Testis (tissue), 2 donors: ENCODE measurements at regions not wholly inside any gene's neighbourhood (a gene's known extent, or its start where the extent isn't known, plus 50 kb on each side); places are given as distances from the start of the nearest gene placed in this dataset.

Source experiments
- CTCF ChIP-seq, 3 experiments: fragments of 450-650 bp in 2 of 3; fragments of 200-600 bp in 1 of 3; sonication (generic) in 1 of 3; IDR thresholded peaks; one replicate each; pipeline ENCODE4 v1.5.1; 2016 to 2019; ENCODE audit warnings: antibody characterized with exemption in 3 of 3, mild to moderate bottlenecking in 2 of 3, moderate library complexity in 1 of 3
- POLR2A ChIP-seq: fragments of 450-650 bp; IDR thresholded peaks from one replicate; pipeline ENCODE4 v1.6.1; 2017; ENCODE audit warnings: antibody characterized with exemption, mild to moderate bottlenecking, moderate library complexity

GRCh38 chr14:44009642-44010041, 497.4 kb downstream of the FSCB start:
- TF ChIP-seq CTCF (IDR thresholded peaks at IDR 0.05), result no peak
- no peak for TF ChIP-seq POLR2A
